HG03432 (cell line): ENCODE measurements at regions not wholly inside any gene's neighbourhood (a gene's known extent, or its start where the extent isn't known, plus 50 kb on each side); places are given as distances from the start of the nearest gene placed in this dataset.
"Not testable (repeated sequence)": the region's sequence is repeated elsewhere in the genome, so short reads cannot be mapped to it uniquely, and the experiment has no call there.

ENCODE experiments used
- ATAC-seq: cut with Tn5 transposase; IDR thresholded peaks from one replicate; pipeline ENCODE4 v1.9.1; 2021; ENCODE audit warnings: mild to moderate bottlenecking, moderate library complexity; ENCODE audit not compliant: unreplicated experiment

DNA sequence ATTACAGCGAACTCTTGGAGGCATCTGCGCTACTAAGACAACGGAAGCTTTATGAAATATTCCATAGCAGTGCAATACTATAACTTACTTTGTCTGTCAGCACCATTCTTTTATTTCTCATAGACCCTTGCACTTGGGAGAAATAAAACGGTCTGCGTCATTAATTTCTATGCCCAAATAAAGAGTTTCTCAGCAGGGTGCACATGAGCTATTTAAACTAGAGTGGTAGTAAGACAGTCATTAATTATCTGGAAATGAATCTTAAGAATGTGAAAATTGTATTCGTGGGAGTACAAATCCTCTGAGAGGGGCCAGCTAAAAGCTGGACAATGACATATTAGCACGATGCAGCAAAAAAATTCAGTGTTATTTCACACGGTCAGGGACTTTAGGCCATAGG lies 903.4 kb upstream of the FOXG1 start:
- ATAC-seq = no peak

DNA sequence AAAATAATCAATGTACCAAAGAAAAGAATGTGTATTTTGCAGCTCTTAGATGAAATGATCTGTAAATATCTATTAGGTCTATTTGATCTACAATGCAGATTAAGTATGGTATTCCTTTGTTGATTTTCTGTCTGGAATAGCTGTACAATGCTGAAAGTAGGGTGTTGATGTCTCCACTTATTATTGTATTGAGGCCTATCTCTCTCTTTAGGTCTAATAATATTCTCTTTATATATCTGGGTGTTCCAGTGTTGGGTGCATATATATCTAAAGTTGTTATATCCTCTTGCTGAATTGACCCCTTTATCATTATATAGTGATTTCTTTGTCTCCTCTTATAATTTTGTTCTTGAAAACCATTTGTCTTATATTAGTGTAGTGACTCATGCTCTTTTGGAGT lies 885.5 kb upstream of the FOXG1 start:
- no peak for ATAC-seq

DNA sequence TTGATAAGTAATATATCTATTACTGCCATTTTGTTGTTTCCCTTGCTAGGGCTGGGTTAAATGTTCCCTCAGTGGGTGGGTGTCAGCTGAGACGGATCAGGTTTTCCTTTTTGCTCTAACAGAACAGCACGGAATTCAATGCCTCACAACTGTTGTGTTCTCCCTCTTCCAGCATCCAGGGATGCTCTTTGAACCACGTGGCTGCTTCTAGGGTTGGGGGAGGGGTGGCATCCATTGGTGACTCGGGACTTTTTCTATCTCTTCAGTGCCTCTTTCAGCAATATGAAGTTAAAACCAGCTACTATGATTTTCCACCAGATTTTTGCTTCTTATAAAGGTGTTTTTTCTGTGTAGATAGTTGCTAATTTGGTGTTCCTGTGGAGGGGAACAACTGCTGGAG lies 884.9 kb upstream of the FOXG1 start:
- no peak for ATAC-seq

DNA sequence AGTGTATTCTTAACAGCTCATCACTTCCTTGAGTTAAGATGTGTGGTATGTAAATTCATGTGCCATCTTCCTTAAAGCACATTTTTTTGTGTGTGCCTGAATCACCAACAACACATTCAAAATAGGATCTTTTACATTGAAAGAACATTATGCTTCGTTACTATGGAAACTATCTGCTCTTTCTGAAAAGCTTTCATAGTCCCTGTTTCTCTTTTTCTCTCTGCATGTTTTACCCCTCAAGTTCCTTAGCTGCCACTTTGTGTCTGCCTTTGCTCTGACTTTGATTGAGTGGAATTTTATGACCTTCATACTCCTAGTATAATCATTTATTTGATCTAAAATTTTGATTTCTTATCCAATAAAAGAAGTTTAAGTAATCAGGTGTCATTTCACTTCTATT lies 880.3 kb upstream of the FOXG1 start:
- no peak for ATAC-seq

DNA sequence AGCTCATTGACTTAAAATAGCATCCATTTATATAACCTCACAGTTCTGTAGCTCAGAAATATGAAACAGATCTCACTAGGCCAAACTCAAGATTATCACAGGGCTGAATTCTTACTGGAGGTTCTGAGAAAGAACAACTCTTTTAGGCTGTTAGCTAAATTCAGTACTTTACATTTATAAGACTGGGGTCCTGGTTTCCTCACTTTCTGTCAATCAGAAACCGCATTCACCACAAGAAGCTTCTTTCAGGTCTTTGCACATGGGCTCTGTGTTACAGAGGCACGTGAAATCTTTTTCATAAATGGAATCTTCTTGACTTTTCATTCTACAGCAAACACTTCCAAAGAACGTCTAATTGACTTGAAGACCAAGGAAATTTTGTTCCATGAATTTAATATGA lies 876.3 kb upstream of the FOXG1 start:
- ATAC-seq = no peak

DNA sequence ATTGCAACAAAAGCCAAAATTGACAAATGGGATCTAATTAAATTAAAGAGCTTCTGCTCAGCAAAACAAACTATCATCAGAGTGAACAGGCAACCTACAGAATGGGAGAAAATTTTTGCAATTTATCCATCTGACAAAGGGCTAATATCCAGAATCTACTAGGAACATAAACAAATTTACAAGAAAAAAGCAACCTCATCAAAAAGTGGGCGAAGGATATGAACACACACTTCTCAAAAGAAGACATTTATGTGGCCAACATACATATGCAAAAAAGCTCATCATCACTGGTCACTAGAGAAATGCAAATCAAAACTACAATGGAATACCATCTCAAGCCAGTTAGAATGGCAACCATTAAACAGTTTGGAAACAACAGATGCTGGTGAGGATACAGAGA lies 858.1 kb upstream of the FOXG1 start:
- not testable (repeated sequence) for ATAC-seq

DNA sequence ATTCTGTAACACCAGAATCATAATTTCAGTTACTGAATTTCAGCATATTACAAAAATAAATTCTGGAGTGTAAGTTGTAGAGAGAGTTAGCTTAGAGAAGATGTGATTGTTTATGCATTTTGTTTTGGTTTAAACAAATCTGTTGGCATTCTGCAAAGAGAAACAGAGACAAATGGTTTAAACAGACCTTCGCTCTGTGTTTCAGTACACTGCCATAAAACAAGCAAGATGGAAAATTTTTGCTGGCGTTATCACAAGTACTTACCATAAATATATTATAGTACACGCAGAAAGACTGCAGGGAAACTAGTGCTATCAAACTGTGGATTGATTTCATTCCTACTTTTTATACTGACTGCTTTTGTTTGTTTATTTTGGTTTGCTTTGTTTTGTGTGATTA lies 850.3 kb upstream of the FOXG1 start:
- ATAC-seq = no peak

DNA sequence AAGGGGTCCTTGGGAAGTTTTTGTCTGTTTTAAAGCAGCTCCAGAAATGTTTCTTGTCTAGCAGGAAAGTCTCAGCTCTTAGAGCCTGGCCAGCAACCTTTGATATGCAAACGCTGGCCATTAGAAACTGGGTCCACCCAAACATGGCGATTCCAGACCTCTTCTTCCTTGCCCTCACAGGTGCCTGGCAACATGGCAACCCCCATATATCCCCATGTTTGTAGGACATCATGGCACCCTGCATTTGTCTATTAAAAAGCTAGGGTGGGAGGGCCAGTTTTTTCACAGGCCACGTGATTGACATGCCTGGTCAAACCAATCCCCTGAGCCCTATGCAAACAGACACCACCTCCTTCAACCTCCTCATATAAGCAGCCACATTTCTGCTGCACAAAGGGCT lies 848.7 kb upstream of the FOXG1 start:
- no peak for ATAC-seq

DNA sequence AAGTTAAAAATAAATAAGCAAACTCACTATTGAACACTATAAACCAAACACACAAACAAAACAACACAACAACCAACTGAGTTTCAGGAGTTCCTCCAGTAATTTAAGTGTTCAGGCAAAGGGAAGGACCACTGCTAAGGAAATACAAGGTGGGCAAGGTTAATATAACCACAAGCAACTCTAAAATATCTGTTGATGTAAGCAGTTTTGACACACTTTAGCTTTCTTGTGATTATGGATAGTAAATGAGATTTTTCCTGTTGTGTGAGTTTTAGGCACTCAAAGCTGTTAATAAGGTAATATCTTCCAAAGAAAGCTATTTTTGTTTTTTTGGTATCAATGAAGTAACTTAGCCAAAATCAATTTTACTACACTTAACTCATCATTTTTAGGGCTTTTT lies 839.1 kb upstream of the FOXG1 start:
- no peak for ATAC-seq

DNA sequence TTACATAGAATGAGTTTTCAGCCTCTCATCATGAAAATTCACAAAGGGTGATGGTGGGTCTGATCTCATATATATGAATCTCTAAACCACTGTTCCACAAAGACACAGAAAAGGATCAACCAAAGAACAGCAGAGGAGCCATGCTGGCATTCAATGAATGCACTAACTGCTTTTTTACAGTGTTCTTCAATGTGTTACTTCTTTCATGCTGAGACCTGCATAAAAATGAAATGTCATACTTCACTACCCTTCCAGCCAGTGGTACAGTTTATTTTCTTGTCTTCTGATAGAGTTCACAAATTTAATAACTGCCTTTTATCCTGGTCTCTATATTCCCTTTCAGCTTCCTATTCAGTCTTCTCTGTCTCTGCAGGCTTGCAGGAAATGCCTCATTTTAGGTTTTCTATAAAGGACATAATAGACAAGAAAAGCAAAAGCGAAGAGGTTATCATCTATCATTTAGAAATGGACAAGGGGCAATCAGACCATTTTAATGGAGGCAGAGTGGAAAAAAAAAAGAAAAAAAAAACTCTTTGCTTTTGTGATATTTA lies 836.7 kb upstream of the FOXG1 start:
- no peak for ATAC-seq

DNA sequence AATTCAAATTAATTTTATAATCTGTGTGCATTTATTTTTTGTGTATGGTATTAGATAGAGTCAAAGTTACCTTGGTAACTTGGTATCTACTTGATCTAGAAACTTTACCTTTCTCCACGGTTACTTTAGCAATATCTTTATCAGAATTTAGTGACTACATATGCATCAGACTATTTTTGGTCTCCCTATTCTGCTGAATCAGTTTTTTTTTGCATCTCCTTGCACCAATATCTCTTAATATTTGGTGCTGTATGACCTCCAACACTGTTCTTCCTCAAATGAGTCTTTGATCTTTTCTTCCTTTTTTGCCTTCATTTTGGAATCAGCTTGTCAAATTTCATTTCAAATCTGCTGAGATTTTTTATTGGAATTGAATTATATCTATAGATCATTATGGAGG lies 828.2 kb upstream of the FOXG1 start:
- ATAC-seq = no peak

DNA sequence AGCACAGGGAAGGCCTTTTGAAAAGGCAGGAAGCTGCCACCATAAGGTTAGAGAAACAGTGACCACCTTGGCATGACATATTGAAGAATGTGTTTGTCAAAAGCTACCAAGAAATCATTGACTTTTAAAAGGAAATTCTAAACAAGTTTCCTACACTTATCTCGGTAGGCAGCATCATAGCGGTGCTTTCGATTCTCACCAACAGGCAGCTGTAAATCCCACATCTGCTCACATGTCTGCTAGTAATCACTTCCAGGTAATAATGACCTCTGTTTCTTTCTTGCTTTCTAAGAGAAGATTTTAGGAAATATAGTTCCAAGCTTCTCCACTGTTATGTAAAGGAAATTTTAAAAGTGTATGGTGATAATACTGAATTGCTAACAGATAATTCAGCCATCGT lies 821.1 kb upstream of the FOXG1 start:
- no peak for ATAC-seq

DNA sequence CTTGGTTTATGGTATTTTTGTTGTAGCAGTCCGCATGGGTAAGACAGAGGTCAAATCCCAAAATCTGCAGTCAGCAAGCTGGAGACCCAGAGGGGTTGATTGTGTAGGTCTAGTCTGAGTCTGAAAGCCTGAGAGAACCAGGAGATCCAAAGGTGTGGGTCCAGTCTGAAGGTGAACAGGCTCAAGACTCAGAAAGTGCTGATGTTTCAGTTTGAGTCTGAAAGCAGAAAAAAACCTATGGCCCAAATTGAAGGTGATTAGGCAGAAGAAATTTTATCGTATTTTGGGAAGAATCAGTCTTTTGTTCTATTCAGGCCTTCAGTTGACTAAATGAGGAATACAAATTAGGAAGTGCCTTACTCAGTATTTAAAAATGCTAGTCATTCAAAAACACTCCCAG lies 807.8 kb upstream of the FOXG1 start:
- no peak for ATAC-seq

DNA sequence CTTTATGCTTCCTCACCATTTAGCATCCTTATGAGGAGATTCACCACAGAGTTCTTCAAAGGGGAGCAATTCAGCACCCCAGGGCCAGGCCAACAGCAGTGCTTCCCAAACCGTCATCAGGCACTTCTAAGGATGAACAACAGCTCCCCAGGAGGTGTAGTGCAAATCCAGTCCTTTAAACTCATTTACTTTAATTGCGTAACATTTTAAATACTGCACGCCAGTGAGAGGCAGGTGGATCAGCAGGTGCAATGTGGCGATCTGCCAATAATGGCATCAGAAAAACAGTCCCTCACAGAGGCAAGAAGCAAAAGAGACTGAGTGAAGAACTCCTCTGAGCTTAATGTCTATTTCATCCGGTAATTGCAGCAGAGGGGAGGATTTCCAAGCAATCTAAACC lies 770.9 kb upstream of the FOXG1 start:
- ATAC-seq = no peak

DNA sequence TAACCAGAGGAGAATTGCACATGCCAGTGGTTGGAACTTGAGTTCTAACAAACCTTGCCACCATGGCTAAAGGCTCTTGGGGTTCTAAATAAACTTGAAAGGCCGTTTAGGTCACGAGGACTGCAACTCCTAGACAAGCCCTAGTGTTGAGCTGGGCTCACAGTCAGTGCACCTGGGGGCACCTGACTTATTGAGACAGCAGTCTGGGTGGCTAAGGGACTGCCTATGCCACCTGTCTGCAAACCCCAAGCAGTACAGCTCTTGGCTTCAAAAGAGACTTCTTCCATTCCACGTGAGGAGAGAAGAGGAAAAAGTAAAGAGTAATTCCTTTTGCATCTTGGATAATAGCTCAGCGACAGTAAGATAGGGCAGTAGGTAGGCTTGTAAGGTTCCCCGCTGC lies 765.6 kb upstream of the FOXG1 start:
- no peak for ATAC-seq

DNA sequence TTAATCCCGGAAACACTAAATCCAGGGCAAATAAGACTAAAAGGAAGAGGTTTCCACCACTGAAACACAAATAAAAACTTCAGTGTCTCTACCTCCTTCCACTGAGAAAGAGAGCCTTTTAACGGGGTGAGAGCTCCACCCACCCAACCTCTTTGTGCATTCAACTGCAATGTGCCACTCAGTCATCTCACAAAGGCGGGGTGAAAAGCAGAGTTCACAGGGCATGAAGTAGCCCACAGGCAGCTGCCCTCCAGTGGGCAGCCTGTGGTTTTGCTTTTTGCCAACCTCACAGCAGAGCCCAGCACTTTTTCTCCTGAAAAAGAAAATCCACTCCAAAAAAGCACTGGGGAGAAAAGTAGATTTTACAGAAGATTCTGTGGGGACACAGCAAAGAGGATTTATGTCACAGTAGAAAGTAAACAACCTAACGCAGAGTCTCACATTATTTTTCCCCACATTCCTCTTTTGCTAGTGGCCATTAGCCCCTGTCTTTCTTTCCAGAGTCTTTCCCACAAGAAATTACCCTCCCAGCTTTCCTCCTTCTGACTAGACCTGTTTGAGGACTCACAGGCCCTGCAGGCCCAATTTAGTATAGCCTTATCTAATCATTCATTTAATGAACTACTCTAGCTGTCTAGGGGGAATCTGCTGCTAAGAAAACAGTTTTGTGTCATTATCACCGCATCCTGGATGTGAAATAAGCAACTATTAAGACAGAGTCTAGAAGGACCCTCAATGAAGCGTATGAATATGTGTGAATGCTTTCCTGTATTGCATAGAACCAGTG lies 753.8 kb upstream of the FOXG1 start:
- no peak for ATAC-seq

DNA sequence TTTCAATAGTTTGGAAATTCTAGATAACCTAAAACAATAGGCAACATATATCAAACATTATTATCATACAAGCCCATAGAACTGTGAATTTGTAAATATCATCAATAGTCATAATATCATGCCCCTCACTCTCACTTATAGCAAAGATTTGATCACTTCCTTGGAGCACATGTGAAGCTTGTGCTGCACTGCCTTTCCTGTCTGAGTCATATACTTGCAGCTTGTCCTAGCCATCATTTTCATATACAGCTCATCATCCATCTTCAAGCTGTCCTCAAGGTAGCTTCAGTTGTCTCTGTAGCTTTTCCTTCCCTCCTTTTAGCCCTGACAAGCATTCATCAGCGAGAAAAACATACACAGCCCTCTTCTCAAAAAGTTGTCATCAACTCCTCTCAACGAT lies 746.5 kb upstream of the FOXG1 start:
- no peak for ATAC-seq

DNA sequence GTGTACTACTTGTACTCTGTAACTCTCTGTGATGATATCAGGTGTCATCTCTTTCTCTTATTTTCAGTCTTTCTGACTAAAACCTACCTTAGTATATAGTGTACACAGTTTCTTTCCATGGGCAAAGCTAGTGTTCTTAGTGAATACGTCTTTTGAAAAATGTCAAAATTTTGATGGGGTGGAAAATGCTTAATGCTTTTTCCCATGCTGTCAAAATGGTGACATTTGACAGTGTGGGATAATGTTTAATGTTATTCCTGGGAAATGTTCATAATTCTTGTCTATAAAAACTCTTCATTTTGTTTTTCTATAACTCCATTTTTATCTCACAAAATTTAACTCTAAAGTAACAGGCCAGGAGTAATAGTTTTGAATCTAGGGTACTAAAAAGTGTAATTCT lies 742.7 kb upstream of the FOXG1 start:
- ATAC-seq = no peak

DNA sequence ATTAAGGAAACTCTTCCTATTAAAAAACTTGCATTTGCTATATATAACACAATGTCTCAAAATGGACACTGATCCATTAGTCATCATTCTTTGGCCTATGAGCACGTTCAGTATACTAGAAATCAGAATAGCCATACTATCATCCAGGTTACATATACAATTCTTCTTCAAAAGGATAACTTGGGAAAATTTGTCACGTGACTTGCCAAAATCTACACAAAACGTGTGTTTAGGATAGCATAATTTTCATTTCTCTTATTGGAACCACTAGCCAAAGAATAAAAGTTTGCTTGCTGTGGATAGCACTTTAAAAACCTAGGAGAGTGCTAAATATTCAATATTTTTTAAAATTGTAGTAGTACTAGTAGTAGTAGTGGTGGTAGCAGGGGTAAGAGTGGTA lies 714.3 kb upstream of the FOXG1 start:
- no peak for ATAC-seq

DNA sequence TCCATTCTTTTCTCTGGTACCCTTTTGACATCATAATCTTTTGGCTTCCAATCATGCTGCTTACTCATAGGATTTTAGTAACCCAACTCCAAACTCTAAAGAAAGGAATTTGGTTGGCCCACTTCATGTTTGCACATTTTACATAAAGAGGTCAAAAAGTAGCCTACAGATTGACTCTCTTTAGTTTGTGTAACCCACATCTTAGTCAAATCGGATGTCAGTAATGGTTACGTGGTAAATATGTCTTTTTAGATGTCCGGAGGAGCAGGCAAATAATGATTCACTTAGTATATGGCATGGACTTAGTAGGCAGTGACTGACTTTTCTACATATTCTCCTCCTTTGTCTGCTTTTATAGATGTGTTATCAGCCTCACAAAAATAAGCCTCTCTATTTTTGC lies 711.6 kb upstream of the FOXG1 start:
- no peak for ATAC-seq

DNA sequence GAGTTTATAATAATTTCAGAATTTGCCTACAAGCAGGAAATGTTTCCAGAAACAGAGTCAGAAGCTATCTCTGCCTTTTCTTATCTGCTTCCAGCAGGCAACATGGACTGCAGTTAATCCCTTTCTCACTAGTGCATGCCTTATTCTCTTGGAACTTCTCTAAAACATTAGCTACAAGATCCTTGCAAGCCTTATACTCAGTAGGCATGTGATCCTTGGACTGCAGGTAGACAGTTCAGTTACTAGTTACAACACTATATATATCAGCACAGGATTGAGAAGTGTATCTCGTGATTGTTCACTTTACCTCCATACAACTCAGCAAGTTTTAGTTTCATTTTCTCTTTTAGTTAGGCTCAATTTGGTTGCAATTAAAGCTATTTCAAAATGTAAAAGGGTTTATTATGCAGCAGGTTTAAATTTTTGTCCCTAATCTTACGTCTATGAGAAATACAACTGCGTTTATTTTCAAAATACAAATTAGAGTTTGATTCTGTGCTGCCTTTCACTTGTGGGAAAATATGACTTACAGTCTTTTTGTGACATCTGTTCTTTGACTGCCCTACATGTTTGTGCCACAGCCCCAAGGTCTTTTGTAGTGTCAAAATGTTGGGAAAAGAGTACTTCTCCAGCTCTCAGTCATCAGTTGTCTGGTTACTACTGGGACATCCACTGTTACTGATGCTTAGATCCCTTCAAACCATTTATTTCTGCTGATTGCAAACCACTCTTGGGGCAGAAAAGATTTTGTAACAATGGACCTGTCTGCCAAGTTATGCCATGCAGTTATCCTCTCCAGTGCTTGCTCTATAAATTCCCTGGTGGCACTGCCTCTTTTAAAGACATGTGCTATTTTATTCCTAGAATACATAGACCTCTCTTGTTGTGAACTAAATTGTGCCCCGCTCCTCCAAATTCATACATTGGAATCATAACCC lies 709.0 kb upstream of the FOXG1 start:
- no peak for ATAC-seq

DNA sequence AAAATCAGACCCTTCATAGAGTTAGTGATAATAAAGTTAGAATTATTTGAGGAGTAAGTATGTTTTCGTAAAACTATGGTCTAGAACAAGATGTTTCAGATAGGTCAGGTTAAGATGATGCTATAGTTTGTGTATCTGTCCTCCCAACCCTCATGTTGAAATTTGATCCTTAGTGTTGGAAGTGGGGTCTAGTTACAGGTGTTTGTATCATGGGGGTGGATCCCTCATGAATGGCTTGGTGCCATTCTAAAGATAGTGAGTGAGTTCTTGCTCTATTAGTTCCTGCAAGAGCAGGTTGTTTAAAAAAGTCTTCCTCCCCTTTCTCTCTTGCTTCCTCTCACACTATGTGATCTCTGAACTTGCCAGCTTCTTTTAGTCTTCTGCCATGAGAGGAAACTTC lies 707.3 kb upstream of the FOXG1 start:
- no peak for ATAC-seq
